ENCODE measurements at regions not wholly inside any gene's neighbourhood (a gene's known extent, or its start where the extent isn't known, plus 50 kb on each side); places are given as distances from the start of the nearest gene placed in this dataset.
A peak's percentile ranks its signal among the peaks of the same experiment; 100 is the strongest.

GRCh38 chr15:26143221-26143620 is 280.1 kb upstream of the ATP10A start:
- Histone ChIP-seq H3K4me1 (ENCODE audit: control insufficient read depth, insufficient read depth, low read length) (no peaks in the 10 kb centered on the region), H3K4me3 (ENCODE audit: low read length) (no peak overlapping the region), H3K9me3 (ENCODE audit: control insufficient read depth, insufficient read depth, low read length) (no peaks in the 10 kb centered on the region), H3K27ac (ENCODE audit: low read length) (no peak overlapping the region), H3K36me3 (ENCODE audit: control insufficient read depth, insufficient read depth, low read length) (no peaks in the 10 kb centered on the region), H3K27me3 (ENCODE audit: control insufficient read depth, insufficient read depth, low read length) (no peaks in the 10 kb centered on the region)
- no peak for DNase-seq (ENCODE audit: low read depth, low spot score)
- no CpG with 5 or more reads among the region's 1 CpG for WGBS (ENCODE audit: insufficient coverage, insufficient read length)

- no peaks in the 10 kb centered on the region for H3K27me3 ChIP-seq (ENCODE audit: control insufficient read depth, insufficient read depth, low read length)
- DNase-seq (ENCODE audit: low read depth, low spot score), result no peak
- H3K4me1 ChIP-seq (ENCODE audit: control insufficient read depth, insufficient read depth, low read length), result peaks cover 4% of the 10 kb centered on the region; the same call in 1 of the 2 replicates
- no peak overlapping the region for H3K27ac ChIP-seq (ENCODE audit: low read length)
- no CpG with 5 or more reads among the region's 11 CpGs for WGBS (ENCODE audit: insufficient coverage, insufficient read length)
- no peaks in the 10 kb centered on the region for H3K36me3 ChIP-seq (ENCODE audit: control insufficient read depth, insufficient read depth, low read length)
- H3K4me3 ChIP-seq (ENCODE audit: low read length), result no peak overlapping the region
- H3K9me3 ChIP-seq (ENCODE audit: control insufficient read depth, insufficient read depth, low read length), result no peaks in the 10 kb centered on the region
Observed at GRCh38 chr15:26134812-26135211, 271.7 kb upstream of the ATP10A start.

- H3K27me3 ChIP-seq (ENCODE audit: control insufficient read depth, insufficient read depth, low read length), result no peaks in the 10 kb centered on the region
- peaks cover 8% of the 10 kb centered on the region; the same call in 1 of the 2 replicates for H3K4me1 ChIP-seq (ENCODE audit: control insufficient read depth, insufficient read depth, low read length)
- H3K9me3 ChIP-seq (ENCODE audit: control insufficient read depth, insufficient read depth, low read length), result no peaks in the 10 kb centered on the region
- DNase-seq (ENCODE audit: low read depth, low spot score), result no peak
- H3K4me3 ChIP-seq (ENCODE audit: low read length), result no peak overlapping the region
- no peaks in the 10 kb centered on the region for H3K36me3 ChIP-seq (ENCODE audit: control insufficient read depth, insufficient read depth, low read length)
- no CpG with 5 or more reads among the region's 5 CpGs for WGBS (ENCODE audit: insufficient coverage, insufficient read length)
- H3K27ac ChIP-seq (ENCODE audit: low read length), result peak overlapping the region; percentile 84
Observed at GRCh38 chr15:26134152-26134551, 271.0 kb upstream of the ATP10A start.

- Histone ChIP-seq H3K27me3 (ENCODE audit: control insufficient read depth, insufficient read depth, low read length) (no peaks in the 10 kb centered on the region), H3K9me3 (ENCODE audit: control insufficient read depth, insufficient read depth, low read length) (no peaks in the 10 kb centered on the region), H3K4me1 (ENCODE audit: control insufficient read depth, insufficient read depth, low read length) (peaks cover 9% of the 10 kb centered on the region; the same call in 1 of the 2 replicates), H3K27ac (ENCODE audit: low read length) (no peak overlapping the region), H3K36me3 (ENCODE audit: control insufficient read depth, insufficient read depth, low read length) (no peaks in the 10 kb centered on the region), H3K4me3 (ENCODE audit: low read length) (no peak overlapping the region)
- no CpG with 5 or more reads among the region's 3 CpGs for WGBS (ENCODE audit: insufficient coverage, insufficient read length)
- no peak for DNase-seq (ENCODE audit: low read depth, low spot score)
Observed at GRCh38 chr15:26132811-26133210, 269.7 kb upstream of the ATP10A start.

GRCh38 chr15:26129852-26130251 is 266.7 kb upstream of the ATP10A start:
- no peaks in the 10 kb centered on the region for H3K9me3 ChIP-seq (ENCODE audit: control insufficient read depth, insufficient read depth, low read length)
- H3K36me3 ChIP-seq (ENCODE audit: control insufficient read depth, insufficient read depth, low read length), result no peaks in the 10 kb centered on the region
- peak overlapping the region; percentile 42 for H3K27ac ChIP-seq (ENCODE audit: low read length)
- no peaks in the 10 kb centered on the region for H3K27me3 ChIP-seq (ENCODE audit: control insufficient read depth, insufficient read depth, low read length)
- no peak overlapping the region for H3K4me3 ChIP-seq (ENCODE audit: low read length)
- WGBS (ENCODE audit: insufficient coverage, insufficient read length), result no CpG with 5 or more reads among the region's 5 CpGs
- H3K4me1 ChIP-seq (ENCODE audit: control insufficient read depth, insufficient read depth, low read length), result peaks cover 9% of the 10 kb centered on the region; the same call in 1 of the 2 replicates
- DNase-seq (ENCODE audit: low read depth, low spot score), result peak; percentile 31

GRCh38 chr15:26128611-26129140 is 265.5 kb upstream of the ATP10A start:
- Histone ChIP-seq H3K27ac (ENCODE audit: low read length) (no peak overlapping the region), H3K27me3 (ENCODE audit: control insufficient read depth, insufficient read depth, low read length) (no peaks in the 10 kb centered on the region), H3K36me3 (ENCODE audit: control insufficient read depth, insufficient read depth, low read length) (no peaks in the 10 kb centered on the region), H3K4me1 (ENCODE audit: control insufficient read depth, insufficient read depth, low read length) (peaks cover 6% of the 10 kb centered on the region; the same call in 1 of the 2 replicates), H3K4me3 (ENCODE audit: low read length) (no peak overlapping the region), H3K9me3 (ENCODE audit: control insufficient read depth, insufficient read depth, low read length) (no peaks in the 10 kb centered on the region; the same call in 1 of the 2 replicates)
- no CpG with 5 or more reads among the region's 7 CpGs for WGBS (ENCODE audit: insufficient coverage, insufficient read length)
- no peak for DNase-seq (ENCODE audit: low read depth, low spot score)

- DNase-seq (ENCODE audit: low read depth, low spot score), result no peak
- no CpG with 5 or more reads among the region's 3 CpGs for WGBS (ENCODE audit: insufficient coverage, insufficient read length)
- H3K27ac ChIP-seq (ENCODE audit: low read length), result no peak overlapping the region
- H3K36me3 ChIP-seq (ENCODE audit: control insufficient read depth, insufficient read depth, low read length), result no peaks in the 10 kb centered on the region
- H3K4me1 ChIP-seq (ENCODE audit: control insufficient read depth, insufficient read depth, low read length), result peaks cover 5% of the 10 kb centered on the region; the same call in 1 of the 2 replicates
- H3K27me3 ChIP-seq (ENCODE audit: control insufficient read depth, insufficient read depth, low read length), result no peaks in the 10 kb centered on the region
- H3K4me3 ChIP-seq (ENCODE audit: low read length), result no peak overlapping the region
- H3K9me3 ChIP-seq (ENCODE audit: control insufficient read depth, insufficient read depth, low read length), result no peaks in the 10 kb centered on the region; the same call in 1 of the 2 replicates
Observed at GRCh38 chr15:26126819-26127387, 263.8 kb upstream of the ATP10A start.

- Histone ChIP-seq H3K27me3 (ENCODE audit: control insufficient read depth, insufficient read depth, low read length) (no peaks in the 10 kb centered on the region), H3K4me3 (ENCODE audit: low read length) (no peak overlapping the region), H3K27ac (ENCODE audit: low read length) (no peak overlapping the region), H3K4me1 (ENCODE audit: control insufficient read depth, insufficient read depth, low read length) (peaks cover 5% of the 10 kb centered on the region; the same call in 1 of the 2 replicates), H3K9me3 (ENCODE audit: control insufficient read depth, insufficient read depth, low read length) (no peaks in the 10 kb centered on the region; the same call in 1 of the 2 replicates), H3K36me3 (ENCODE audit: control insufficient read depth, insufficient read depth, low read length) (no peaks in the 10 kb centered on the region)
- WGBS (ENCODE audit: insufficient coverage, insufficient read length), result no CpG with 5 or more reads among the region's 6 CpGs
- no peak for DNase-seq (ENCODE audit: low read depth, low spot score)
Observed at GRCh38 chr15:26126070-26126469, 262.9 kb upstream of the ATP10A start.

GRCh38 chr15:26125664-26126063 is 262.5 kb upstream of the ATP10A start:
- WGBS (ENCODE audit: insufficient coverage, insufficient read length), result no CpG with 5 or more reads among the region's 12 CpGs
- H3K36me3 ChIP-seq (ENCODE audit: control insufficient read depth, insufficient read depth, low read length), result no peaks in the 10 kb centered on the region
- DNase-seq (ENCODE audit: low read depth, low spot score), result no peak
- H3K27ac ChIP-seq (ENCODE audit: low read length), result no peak overlapping the region
- H3K27me3 ChIP-seq (ENCODE audit: control insufficient read depth, insufficient read depth, low read length), result no peaks in the 10 kb centered on the region
- H3K4me1 ChIP-seq (ENCODE audit: control insufficient read depth, insufficient read depth, low read length), result peaks cover 5% of the 10 kb centered on the region; the same call in 1 of the 2 replicates
- no peak overlapping the region for H3K4me3 ChIP-seq (ENCODE audit: low read length)
- H3K9me3 ChIP-seq (ENCODE audit: control insufficient read depth, insufficient read depth, low read length), result no peaks in the 10 kb centered on the region; the same call in 1 of the 2 replicates

- no peaks in the 10 kb centered on the region for H3K4me1 ChIP-seq (ENCODE audit: control insufficient read depth, insufficient read depth, low read length)
- WGBS (ENCODE audit: insufficient coverage, insufficient read length), result no CpG with 5 or more reads among the region's 6 CpGs
- no peak overlapping the region for H3K4me3 ChIP-seq (ENCODE audit: low read length)
- no peaks in the 10 kb centered on the region for H3K36me3 ChIP-seq (ENCODE audit: control insufficient read depth, insufficient read depth, low read length)
- no peaks in the 10 kb centered on the region for H3K27me3 ChIP-seq (ENCODE audit: control insufficient read depth, insufficient read depth, low read length)
- no peak overlapping the region for H3K27ac ChIP-seq (ENCODE audit: low read length)
- H3K9me3 ChIP-seq (ENCODE audit: control insufficient read depth, insufficient read depth, low read length), result no peaks in the 10 kb centered on the region
- no peak for DNase-seq (ENCODE audit: low read depth, low spot score)
Observed at GRCh38 chr15:26119322-26119721, 256.2 kb upstream of the ATP10A start.
